ENCODE measurements at regions not wholly inside any gene's neighbourhood (a gene's known extent, or its start where the extent isn't known, plus 50 kb on each side); places are given as distances from the start of the nearest gene placed in this dataset.

DNA sequence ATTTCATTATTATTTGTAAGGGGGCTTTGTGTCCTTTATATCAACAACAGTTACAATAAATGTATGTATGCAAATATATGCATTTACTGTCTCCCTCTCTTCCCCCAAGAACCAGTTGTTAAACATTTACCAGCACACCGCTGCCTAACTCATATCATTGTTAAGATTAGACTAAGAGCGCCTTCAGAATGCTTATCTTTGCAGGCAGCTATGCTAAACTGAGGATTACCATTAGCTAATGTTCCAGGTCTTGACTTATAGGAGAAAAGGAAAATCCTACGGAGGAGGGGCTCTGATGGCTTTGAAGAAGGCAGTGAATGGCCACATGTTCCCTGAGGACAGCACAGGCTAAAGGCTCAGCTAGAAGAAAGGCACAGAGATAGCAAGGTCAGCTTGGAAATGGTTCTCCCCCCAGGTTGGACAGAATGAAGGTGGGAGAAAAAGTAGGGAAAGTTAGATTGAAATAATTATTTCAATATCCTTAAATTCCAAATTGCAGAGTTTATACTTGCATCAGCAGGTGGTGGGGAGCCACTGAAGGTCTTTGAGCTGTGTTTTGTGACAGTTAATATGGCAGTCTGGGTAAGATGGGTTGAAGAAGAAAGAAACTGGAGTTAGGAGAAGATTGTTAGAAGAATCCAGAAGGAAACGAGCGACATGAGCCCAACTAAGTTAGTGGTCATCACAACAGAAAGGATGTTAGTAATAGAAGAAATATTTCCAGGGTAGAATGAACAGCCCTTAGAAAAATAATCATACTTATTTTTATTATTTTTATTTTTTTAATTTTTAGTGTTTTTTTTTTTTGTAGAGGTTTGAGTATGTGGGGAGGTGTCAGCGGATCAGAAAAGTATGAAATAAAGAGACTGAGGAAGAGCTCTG lies 87.0 kb upstream of the MAF start:
- intact Hi-C loops (cut with DNase I), result no loop called here
- no peaks in the 10 kb centered on the region for H3K4me1 ChIP-seq
- DNase-seq, result no peak
- H3K27me3 ChIP-seq, result no peaks in the 10 kb centered on the region
- TF ChIP-seq POLR2A (IDR thresholded peaks at IDR 0.05), result no peak
- TF ChIP-seq, protein P1, sequence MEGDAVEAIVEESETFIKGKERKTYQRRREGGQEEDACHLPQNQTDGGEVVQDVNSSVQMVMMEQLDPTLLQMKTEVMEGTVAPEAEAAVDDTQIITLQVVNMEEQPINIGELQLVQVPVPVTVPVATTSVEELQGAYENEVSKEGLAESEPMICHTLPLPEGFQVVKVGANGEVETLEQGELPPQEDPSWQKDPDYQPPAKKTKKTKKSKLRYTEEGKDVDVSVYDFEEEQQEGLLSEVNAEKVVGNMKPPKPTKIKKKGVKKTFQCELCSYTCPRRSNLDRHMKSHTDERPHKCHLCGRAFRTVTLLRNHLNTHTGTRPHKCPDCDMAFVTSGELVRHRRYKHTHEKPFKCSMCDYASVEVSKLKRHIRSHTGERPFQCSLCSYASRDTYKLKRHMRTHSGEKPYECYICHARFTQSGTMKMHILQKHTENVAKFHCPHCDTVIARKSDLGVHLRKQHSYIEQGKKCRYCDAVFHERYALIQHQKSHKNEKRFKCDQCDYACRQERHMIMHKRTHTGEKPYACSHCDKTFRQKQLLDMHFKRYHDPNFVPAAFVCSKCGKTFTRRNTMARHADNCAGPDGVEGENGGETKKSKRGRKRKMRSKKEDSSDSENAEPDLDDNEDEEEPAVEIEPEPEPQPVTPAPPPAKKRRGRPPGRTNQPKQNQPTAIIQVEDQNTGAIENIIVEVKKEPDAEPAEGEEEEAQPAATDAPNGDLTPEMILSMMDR (IDR thresholded peaks at IDR 0.05), result no peak
- no peak for TF ChIP-seq POLR2AphosphoS5 (IDR thresholded peaks at IDR 0.05)
- TF ChIP-seq EP300 (IDR thresholded peaks at IDR 0.05), result no peak
- H3K9me3 ChIP-seq, result no peaks in the 10 kb centered on the region
- WGBS, 2 donors, result 90 to 91% methylated on average over 6 of the region's 6 CpGs
- no peak overlapping the region for H3K4me3 ChIP-seq
- H3K36me3 ChIP-seq, result no peaks in the 10 kb centered on the region
- no peak overlapping the region for H3K27ac ChIP-seq

GRCh38 chr16:79685871-79686270 lies 85.3 kb upstream of the MAF start:
- 87 to 93% methylated on average over 3 of the region's 3 CpGs for WGBS, 2 donors
- intact Hi-C loops (cut with DNase I), result no loop called here
- H3K4me1 ChIP-seq, result no peaks in the 10 kb centered on the region
- H3K27ac ChIP-seq, result no peak overlapping the region
- no peaks in the 10 kb centered on the region for H3K9me3 ChIP-seq
- TF ChIP-seq, protein P1 (IDR thresholded peaks at IDR 0.05), result no peak
- no peak for TF ChIP-seq POLR2A (IDR thresholded peaks at IDR 0.05)
- TF ChIP-seq POLR2AphosphoS5 (IDR thresholded peaks at IDR 0.05), result no peak
- TF ChIP-seq EP300 (IDR thresholded peaks at IDR 0.05), result no peak
- no peak overlapping the region for H3K4me3 ChIP-seq
- no peaks in the 10 kb centered on the region for H3K36me3 ChIP-seq
- H3K27me3 ChIP-seq, result no peaks in the 10 kb centered on the region
- DNase-seq, result no peak

DNA sequence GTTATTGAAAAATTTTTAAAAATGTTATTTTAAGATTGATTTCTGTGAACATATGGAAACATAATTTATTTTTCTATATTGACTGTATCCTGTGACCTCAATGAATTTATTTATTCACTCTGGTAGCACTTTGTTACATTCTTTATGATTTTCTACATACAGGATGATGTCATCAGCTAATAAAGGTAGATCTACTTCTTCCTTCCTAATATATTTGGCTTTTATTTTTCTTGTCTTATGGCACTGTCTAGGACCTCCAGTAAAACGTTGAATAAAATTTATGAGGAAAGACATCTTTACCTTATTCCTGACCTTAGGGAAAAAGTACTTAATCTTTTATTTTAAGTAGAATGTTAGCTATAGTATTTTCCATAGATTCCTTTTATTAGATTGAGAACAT lies 78.8 kb upstream of the MAF start:
- intact Hi-C loops (cut with DNase I), result no loop called here
- Histone ChIP-seq H3K4me1 (no peaks in the 10 kb centered on the region), H3K27me3 (no peaks in the 10 kb centered on the region), H3K27ac (no peak overlapping the region), H3K4me3 (no peak overlapping the region), H3K36me3 (no peaks in the 10 kb centered on the region), H3K9me3 (peaks cover 0 to 5% (median 0%) of the 10 kb centered on the region in 4 donors)
- TF ChIP-seq POLR2A (IDR thresholded peaks at IDR 0.05) (no peak), EP300 (IDR thresholded peaks at IDR 0.05) (no peak), POLR2AphosphoS5 (IDR thresholded peaks at IDR 0.05) (no peak)
- TF ChIP-seq, protein P1 (IDR thresholded peaks at IDR 0.05), result no peak
- 76% methylated on average over 1 of the region's 1 CpG for WGBS, 2 donors
- no peak for DNase-seq

DNA sequence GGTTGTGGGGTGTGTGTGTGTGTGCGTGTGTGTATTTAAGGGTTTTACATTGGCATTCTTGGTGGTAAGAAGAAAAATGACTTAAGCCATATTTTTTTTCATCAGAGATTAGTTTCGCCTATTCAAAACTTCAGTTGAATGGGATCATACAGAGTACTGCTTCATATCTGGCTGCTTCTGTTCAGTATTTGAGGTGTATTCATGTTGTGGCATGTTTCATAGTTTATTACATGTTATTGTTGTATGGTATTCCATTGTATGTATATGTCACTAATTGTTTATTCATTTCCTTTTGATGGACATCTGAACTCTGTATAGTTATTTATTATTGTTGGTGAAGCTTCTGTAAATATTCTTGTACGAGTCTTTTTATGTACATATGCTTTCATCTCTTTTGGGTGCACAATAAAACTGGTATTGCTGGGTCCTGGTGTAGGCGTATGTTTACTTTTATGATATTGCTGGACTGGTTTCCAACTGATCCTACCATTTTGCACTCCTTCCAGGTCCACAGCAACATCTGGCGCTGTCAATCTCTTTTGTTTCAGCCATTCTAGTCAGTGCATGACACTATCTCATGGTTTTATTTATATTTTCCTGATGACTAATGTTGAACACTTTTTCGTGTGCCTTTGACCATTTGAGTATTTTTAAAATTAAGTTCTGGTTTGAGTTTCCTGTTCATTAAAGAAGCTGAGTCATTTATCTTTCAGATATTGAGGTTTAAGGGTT lies 77.4 kb upstream of the MAF start:
- Histone ChIP-seq H3K9me3 (peaks cover 0 to 5% (median 0%) of the 10 kb centered on the region in 4 donors), H3K36me3 (no peaks in the 10 kb centered on the region), H3K27me3 (no peaks in the 10 kb centered on the region), H3K27ac (no peak overlapping the region), H3K4me3 (no peak overlapping the region), H3K4me1 (no peaks in the 10 kb centered on the region)
- TF ChIP-seq, protein P1 (IDR thresholded peaks at IDR 0.05), result no peak
- TF ChIP-seq EP300 (IDR thresholded peaks at IDR 0.05) (no peak), POLR2AphosphoS5 (IDR thresholded peaks at IDR 0.05) (no peak), POLR2A (IDR thresholded peaks at IDR 0.05) (no peak)
- 38 to 71% methylated on average over 6 of the region's 6 CpGs for WGBS, 2 donors
- intact Hi-C loops (cut with DNase I), result no loop called here
- DNase-seq, result no peak
